ENCODE measurements at regions not wholly inside any gene's neighbourhood (a gene's known extent, or its start where the extent isn't known, plus 50 kb on each side); places are given as distances from the start of the nearest gene placed in this dataset.

- TF ChIP-seq POLR2A (IDR thresholded peaks at IDR 0.05; ENCODE audit: low read depth, low read length) = no peak
- no peak for TF ChIP-seq TAF1 (IDR thresholded peaks at IDR 0.05; ENCODE audit: borderline replicate concordance, low read depth, low read length)
These were observed 121.1 kb downstream of the MEX3B start for GRCh38 chr15:81924729-81925128.
